NCI-H748 (cell line): ENCODE measurements at regions not wholly inside any gene's neighbourhood (a gene's known extent, or its start where the extent isn't known, plus 50 kb on each side); places are given as distances from the start of the nearest gene placed in this dataset.

ENCODE experiments used
- DNase-seq: peaks from one replicate; lab custom pipeline; 2025; ENCODE audit not compliant: unreplicated experiment; lab: John Stamatoyannopoulos, UW

DNA sequence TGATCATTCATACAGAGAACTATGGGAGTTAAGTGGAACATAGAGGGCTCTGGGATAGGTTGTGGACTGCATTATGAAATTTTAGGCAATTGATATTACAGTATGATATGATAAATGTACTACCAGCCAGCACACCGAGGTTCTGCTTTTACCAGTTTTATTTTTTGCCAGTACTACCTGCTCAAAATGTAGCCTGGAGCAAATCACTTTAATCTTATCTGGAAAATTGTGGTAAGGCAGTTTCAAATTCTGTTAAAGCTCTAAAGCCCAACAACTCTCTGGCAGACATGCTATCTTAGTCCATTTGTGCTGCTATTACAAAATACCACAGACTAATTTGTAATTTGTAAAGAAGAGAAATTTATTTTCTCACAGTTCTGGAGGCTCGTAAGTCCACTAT is 474.9 kb upstream of the CWC22 start:
- no peak for DNase-seq

DNA sequence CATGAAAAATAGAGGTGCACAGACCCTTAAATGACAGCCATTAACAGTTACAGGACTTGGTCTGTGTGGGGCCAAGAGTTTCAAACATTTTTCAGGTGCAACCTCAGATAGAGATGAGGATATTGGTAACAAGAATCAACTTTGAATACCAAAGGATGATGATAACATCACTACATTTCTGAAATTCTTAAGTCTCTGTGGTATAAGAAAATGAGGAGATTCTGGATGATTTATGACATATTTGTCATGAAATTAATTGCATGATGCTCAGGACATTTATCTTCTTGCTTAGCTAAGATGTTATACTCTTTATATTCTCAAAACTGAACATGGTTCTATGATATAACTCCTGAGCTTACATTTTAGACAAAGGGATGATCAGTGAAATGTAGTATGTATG is 471.8 kb upstream of the CWC22 start:
- DNase-seq, result no peak

DNA sequence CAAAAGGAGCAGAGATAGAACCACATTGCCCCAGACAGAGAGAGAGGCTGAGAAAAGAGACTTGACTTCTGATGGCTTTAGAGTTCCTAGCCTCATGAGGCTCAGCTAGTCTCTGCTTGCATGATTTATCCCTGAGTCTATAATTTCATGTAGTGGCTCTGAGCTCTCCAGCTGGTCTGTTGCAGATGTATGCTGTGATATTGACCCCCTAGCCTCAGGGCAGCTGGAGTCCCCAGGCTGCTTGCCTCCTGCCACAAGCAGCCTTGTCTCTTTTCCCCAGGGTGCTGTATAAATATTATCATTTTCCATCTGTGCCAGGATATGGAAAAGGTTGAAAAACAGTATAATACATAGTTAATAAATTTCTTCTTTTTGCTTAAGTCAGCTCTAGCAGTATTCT is 467.6 kb upstream of the CWC22 start:
- DNase-seq, result no peak

DNA sequence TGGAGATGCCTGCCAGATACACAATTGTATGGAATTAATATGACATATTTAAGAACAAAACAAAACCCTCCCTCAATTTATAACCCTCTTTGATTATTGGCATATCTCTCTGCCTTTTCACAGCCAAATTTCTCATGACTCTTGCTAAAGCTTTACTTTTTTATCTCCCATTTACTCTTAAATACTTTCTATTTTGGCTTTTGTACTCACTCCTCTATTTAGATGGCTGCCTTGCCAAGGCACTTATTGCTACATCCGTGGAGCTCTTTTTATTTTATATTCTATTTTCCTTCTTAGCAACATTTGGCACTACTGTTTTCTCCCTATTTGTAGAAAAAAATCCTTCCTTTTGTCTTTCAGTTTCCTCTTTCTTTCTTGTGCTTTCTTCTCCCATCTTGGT is 466.4 kb upstream of the CWC22 start:
- DNase-seq, result no peak

DNA sequence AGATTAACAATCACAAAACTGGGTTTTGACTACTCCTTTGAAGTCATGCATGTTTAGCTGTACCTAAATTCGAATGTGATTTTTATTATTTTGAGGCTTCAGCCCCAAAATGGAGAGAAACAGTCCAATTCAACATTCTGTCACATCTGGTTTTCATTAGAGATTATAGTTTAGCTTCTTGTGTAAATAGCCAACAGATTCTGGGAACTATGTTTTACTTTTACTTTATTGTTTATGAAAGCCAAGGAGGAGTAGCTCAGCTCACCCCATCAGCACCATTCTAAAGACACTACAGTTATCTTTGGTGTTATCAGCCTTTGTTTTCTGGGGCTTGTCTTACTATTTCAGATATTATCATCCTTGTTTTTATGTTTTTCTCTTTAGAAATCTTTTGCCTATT is 465.0 kb upstream of the CWC22 start:
- no peak for DNase-seq

DNA sequence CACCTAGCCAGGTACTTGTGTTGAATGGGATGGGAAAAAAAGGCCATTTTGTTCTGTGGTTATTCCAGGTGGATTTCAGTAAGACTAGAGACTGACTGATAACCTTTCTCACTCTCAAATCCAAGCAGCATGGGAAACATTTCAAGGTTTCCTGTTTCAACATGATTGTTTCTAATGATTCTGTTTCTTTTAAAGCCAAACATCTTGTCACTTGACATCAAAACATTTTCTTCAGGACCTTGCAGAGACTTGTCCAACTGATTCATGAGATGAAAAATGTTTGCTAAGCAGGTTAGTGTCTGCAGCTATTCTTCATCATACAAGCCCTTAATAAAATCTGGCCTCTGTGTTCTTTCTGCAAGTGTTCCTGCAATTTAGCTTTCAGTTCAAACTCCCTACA is 456.5 kb upstream of the CWC22 start:
- DNase-seq, result no peak

DNA sequence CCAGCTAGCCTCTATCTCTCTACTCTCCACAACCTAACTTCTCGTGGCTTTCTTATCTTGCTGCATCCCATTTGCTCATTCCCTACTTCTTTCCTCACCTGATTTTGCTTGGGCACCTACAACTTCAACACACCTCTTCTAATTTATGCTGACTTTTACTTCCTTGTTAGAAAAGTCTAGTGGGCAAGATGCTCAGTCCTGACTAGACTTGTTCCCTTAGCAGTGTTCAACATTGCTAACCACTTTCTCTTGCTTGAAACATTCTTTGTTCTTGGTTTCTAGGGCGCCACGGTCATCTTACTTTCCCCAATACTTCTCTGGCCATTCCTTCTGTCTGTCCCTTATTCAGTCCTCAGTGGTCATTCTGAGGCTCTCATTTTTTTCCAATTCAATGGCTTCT is 454.7 kb upstream of the CWC22 start:
- DNase-seq, result no peak

DNA sequence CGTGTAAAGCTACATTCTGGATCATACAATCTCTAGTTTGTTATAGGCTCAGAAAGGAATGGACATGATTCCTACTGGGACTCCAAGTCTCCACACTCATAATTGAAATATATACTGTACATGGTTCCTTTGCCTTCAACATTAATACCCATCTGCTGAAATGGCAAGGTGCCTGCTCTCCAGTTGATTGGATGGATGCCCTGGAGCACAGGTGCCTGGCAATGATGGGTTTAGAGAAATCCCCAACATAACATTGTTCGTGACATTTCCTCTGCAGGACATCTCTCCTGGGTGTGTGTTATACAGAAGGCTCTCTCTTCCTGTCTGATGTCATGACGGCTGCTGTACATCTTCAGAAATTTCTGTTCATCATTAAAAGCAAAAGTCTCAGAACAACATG is 449.7 kb upstream of the CWC22 start:
- no peak for DNase-seq

DNA sequence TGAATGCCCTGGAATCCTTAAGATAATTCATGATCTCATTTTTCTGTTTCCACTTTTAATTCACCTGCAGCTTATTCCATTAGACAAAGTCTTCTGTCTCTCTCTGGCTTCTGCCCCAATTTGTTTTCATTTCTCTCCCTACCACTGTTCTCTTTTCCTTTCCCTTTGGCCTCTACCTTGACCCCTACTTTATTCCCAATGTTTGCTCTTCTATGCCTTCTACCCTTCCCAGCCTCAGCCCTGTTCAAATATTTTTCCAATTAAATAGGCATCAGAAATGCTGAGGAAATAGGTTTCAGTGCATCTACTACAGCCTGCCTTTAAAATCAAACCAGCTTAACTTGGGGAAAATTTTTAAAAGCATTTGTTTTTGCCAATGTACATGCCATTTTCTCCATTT is 443.7 kb upstream of the CWC22 start:
- peak; percentile 76 for DNase-seq

DNA sequence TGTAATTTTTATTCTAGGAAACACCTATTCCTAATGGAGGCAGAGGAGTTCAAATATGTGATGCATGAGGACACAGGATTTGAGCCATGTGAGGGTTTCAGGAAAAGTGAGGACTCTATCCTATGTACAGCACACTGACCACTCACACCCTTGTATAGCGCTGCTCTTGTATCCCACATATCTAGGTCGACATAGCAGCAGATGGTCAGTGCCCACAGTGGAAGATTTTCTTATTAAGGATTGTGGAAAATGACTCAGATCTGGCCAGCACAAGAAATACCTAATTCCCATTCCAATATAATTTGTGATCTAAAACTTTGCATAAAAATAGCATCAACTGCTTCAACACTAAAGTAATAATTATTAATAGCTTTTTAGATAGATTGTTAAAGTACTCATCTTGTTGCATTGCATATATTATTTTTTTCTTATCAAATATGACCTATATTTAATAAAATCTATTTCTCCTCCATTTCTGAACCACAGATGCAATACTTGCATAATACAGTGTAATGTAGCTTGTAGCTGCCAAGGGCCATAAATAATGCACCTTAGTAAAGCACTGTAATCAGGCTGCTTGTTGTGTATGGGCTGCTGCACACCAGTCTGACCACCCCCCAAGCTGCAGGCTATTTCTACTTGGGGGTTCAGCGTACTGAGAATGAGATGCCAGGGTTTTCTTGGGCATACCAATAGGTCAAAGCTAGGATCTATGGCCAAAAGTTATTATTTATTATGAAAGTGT is 442.2 kb upstream of the CWC22 start:
- DNase-seq, result no peak

DNA sequence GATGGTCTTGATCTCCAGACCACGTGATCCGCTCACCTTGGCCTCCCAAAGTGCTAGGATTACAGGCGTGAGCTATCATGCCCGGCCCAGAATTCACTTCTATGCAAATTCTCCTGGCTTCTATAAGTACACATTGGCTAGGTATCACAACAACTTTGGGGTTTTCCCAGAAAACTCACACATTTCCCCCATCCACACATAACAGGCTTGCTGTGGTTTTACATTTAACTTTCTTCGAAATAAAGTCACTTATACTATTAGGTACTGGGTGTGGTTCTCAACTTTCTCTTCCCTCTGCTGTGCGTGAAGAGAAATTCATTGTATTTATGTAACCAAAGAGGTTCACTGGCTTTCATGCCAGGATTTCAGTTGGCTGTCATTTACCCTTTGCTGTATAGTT is 439.4 kb upstream of the CWC22 start:
- no peak for DNase-seq

DNA sequence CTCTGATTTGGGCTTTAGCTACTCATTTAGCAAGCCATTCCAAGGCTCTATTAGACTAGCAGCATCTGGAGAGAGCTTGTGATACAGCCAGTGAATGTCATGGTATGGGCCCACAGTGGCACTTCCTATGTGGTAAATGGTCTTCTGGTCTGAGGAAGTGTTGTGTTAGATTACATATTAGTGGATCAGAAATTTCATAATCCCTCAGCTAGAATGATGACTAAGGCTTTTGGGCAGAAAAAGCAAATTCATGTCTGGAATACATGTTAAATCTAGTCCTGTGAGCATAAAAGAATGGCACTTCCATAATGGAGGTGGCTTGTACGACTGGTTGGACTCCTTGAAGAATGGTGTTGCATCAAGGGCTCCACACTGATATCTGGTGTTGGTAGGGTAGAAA is 436.8 kb upstream of the CWC22 start:
- no peak for DNase-seq

DNA sequence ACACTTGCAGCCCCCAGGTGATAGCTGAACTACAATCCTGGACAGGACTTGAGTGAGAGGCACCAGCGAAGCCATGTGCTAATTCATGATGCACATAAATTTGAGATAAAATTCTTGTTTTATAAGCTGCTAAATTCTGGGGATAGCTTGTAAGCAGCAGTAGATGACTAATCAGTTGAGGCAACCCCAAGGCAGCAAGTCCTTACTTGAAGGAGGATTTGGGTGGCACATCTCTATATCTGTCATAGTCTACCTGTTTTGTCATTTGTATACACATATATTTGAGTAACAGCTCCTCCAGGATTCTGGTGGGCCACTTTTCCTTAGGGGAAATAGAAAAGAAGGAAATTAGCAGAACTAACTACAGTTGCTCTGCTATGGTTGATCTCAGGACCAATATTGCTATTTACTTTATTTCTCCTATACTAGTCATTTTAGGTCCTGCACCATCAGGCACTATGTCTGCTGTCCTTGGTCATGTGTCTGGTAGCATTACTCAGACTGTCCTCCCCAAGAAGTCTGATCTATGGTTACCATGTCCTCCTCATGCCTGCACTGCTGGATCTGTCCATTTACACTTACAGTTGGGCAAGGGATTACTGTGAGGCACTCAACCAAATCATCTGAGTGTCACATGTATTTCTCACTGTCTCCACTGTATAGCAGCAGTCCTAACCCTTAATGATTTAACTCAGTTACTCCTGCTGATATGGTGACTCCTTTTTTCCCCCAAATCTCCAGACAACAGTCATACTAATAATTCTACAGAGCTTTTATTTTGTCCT is 436.0 kb upstream of the CWC22 start:
- DNase-seq, result no peak

DNA sequence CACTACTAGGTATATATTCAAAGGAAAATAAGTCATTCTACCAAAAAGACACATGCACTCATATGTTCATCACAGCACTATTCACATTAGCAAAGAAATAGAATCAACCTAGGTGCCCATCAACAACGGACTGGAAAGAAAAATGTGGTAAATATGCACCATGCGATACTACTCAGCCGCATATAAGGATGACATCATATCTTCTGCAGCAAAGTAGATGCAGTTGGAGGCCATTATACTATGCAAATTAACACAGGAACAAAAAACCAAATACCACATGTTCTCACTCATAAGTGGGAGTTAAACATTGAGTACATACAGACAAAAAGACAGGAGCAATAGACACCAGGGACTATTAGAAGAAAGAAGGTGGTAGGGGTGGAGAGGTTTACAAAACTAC is 412.1 kb upstream of the CWC22 start:
- DNase-seq, result no peak

DNA sequence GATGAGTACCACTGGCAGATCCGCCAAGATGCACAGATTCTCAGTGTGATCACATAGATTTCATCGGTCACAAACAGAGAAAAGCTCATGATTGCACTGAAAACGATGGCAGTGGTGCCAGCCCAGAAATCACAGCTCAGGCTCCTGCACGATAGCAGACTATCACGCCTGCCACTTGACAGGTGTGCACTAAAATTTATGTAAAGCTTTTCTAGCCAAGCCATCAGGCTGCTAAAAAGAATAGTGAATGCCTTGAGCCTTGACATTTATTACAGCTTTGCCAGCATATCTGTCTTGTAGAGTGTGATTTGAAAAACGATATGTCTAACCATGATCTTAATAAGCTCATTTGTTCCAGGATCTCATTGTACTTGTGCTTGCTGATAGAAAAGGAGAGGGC is 409.5 kb upstream of the CWC22 start:
- DNase-seq, result no peak

DNA sequence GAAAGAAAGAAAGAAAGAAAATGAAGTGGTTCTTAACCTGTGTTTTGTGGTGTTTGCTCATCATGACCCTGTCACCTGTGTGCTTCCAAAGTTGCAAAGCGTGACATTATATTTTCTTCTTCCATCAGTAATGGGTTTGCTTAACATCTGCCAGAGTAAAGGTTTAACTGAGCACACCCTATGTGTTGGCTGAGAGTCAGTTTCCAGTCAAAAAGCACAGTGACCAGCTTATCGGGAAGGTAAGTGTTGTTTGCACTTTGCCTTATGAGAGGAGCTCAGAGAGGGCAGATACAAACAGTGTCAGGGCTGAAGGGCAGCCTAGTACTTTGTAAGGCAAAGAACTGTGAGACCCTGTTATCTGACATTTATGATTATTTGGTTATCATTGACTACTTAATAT is 406.2 kb upstream of the CWC22 start:
- DNase-seq, result no peak

DNA sequence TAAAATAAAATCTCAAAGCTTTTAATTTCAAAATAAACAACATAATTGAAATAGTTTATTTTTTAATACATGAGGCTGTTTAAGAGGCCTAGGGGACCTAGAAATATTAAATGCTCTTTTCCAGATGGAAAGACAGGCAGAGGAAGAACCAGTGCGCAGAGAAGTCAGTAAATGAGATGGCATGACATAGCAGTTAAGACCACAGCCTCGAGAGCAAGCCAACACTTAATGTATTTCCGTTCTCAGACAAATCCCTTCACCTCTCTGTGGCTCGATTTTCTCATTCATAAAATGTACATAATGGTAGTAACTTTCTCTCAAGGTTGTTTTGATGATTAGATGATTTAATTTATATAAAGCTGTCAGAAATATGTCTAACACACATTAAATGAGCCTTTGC is 405.1 kb upstream of the CWC22 start:
- DNase-seq, result no peak

DNA sequence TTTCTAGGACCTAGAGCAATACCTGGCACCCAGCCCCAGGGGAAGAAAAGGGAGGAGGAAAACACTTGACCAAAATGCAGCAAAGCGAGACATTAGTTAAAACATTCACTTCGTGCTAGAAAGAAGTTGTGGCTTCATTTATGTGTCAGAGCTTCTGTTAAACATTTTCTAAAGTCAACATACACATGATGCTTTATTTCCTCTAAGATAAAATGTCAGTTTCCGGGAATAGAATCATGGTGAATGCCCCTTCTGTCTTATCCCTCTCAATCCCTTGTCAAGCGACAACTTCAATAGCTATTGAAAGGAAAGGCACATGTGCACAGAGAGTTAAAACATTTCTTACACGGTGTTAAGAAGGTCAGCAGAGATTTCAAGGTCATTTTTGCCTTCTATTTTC is 404.6 kb upstream of the CWC22 start:
- no peak for DNase-seq

DNA sequence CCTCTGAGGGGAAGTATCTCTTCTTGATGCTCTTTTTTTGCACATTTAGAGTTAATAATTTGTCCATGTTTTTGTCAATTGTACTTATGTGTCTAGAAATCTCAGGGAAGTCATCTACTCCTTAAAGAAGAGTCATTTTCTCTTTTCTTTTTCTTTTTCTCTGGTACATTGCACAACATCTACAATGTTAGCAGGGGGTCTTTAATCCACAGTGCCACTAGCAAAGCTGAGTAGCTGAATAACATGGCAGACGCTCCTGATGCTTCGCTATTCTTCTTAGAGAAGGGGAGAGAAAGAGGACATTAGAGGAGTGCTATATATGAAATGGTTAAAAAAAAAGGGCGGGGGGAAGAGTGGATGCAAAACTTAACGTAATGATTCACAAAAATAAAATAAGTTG is 399.6 kb upstream of the CWC22 start:
- DNase-seq, result no peak

DNA sequence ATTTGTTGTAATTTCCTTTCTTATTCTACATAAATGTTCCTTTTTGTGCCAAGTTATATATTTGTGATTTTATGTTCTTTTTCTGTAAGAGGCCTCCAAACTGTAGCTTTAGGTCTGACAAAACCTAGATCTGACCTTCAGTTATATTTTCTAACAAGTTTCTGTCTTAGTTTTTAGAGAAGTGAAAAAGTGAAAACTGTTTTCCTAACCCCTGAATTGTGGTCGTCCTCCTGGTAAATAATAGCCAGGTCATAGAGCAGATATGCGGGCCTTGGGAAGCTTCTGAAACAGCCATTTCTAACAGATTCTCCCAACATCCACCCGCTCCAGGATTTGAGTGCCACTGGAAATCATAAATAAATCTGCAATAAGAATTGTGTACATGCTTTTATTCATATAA is 398.4 kb upstream of the CWC22 start:
- no peak for DNase-seq

DNA sequence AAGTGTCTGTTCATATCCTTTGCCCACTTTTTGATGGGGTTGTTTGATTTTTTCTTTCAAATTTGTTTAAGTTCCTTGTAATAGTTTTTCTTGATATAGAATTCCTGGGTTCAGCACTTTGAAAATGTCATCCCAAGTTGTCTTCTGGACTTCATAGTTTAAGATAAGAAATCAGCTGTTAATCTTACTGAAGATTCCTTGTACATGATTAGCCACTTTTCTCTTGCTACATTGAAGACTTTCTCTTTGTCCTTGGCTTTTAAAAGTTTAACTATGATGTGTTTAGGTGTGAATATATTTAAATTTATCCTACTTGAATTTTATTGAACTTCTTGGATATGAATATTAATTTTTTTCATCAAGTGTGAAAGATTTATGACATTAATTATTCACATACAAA is 387.2 kb upstream of the CWC22 start:
- no peak for DNase-seq

DNA sequence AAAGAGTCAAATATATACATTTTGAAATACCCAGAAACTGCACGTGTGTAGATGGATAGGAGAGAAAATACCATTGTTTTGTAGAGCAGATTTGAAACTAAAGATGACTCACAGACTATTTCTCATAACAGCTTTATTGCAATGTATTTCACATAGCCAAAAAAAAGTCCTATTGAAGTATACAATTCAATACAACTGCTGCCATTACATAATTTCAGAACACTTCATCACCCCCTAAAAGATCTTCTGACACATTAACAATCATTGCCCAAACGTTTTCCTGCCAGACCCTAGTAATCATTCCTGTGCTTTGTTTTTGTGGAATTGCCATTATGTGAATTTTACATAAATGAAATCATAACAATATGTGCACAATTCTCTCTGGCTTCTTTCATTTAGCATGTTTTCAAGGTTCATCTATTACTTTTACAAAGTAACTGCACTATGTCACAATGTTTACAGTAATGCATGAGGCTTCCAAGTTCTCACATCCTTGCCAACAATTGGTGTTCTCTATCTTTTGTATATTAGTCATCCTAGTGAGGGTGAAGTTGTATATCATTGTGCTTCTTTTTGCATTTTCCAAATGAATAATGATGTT is 378.6 kb upstream of the CWC22 start:
- DNase-seq, result no peak
